GM10266 (cell line): ENCODE measurements at regions not wholly inside any gene's neighbourhood (a gene's known extent, or its start where the extent isn't known, plus 50 kb on each side); places are given as distances from the start of the nearest gene placed in this dataset.

Experiments used
- DNase-seq: peaks from one replicate; pipeline ENCODE4 v3.0.0; 2012; ENCODE audit errors: extremely low spot score
- TF ChIP-seq, protein P1 (sequence below): IDR thresholded peaks from 2 replicates; pipeline ENCODE4 v1.5.1; 2012; ENCODE audit warnings: mild to moderate bottlenecking, low read depth; ENCODE audit not compliant: control insufficient read depth, insufficient read depth; ENCODE audit errors: missing control alignments

DNA sequence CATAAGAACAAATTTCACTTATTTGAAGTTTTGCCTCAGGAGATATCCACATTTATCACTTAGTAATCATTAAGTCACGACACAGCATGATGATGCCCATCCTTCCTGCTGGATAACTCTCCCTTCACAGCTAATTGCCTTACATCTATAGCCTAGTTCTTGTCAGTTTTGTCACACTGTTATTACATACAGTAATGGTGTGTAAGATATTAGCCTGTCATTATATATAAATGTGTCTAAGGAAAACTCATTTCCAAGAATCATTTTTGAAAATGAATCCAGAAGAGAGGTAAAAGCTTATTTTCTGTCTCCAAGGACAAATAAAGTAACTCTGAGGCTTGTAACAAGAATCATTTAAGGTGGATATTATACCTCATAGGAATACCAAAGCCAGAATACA is 193.2 kb upstream of the ARID2 start:
- TF ChIP-seq, protein P1, sequence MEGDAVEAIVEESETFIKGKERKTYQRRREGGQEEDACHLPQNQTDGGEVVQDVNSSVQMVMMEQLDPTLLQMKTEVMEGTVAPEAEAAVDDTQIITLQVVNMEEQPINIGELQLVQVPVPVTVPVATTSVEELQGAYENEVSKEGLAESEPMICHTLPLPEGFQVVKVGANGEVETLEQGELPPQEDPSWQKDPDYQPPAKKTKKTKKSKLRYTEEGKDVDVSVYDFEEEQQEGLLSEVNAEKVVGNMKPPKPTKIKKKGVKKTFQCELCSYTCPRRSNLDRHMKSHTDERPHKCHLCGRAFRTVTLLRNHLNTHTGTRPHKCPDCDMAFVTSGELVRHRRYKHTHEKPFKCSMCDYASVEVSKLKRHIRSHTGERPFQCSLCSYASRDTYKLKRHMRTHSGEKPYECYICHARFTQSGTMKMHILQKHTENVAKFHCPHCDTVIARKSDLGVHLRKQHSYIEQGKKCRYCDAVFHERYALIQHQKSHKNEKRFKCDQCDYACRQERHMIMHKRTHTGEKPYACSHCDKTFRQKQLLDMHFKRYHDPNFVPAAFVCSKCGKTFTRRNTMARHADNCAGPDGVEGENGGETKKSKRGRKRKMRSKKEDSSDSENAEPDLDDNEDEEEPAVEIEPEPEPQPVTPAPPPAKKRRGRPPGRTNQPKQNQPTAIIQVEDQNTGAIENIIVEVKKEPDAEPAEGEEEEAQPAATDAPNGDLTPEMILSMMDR: no peak
- no peak for DNase-seq

DNA sequence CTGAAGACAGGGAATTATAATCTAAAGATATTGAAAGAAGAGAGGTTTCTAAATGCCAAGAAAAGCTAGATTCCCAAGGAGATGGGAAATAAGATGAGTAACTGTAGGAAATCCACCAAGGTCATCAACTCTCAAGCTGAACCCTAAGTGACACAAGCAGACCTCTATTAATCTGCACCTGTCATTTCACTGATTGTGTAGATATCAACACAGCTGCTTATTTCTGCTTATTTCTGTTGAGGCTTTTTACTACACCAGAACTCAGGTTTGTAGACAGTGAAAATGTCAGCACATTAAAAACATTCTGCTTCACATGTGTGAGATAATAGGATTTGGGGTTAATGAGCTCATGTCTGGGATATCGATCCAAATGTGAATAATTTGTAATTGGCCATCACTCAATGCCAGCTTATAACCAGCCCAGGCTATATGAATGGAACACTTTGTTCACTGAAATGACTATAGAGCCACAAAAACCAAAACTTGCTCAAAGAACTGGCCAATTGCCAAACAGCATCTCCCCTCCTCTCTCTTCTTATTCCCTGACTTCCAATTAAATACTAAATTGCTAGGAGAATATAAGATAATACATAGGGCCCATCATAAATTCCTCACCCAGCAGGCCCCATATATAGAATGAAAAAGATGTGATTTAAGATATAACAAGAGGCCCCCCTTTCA is 188.7 kb upstream of the ARID2 start:
- TF ChIP-seq, protein P1: no peak
- no peak for DNase-seq

DNA sequence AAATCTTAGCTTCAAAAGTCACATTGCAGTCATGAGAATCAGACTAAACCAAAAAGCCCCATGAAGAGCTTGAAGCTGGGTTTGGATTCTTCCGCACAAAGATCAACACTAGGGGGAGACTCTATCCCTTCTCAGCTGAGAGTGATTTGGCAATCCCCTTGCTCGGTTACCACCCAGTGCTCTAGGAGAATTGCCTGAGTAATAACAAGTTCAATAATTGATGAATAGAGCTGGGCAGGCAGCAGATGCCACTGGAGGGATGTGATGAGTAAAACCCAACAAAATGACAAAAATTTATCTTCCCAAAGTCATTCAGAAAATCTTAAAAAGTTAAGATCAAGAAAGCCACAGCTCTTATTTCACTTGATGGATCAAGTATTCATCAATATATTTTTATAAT is 185.6 kb upstream of the ARID2 start:
- TF ChIP-seq, protein P1: peak; percentile 65
- DNase-seq: peak; percentile 77

DNA sequence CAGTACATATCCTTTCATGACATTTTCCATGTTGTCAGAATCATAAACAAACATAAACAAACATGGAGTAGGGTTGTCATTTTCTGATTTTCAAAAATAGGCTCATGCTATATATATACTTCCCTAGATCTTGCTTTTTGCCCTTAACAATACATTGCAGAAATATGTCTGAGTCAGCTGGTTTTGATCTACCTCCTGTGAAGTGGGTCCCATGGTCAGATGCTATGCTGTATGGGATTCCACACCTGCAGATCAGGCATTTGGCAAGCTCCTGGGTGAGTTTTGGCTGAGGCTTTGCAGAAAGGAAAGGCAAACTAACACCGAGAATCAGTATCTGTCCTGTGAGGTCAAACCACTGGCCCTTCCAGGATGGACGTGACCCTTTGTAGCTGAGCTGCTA is 183.0 kb upstream of the ARID2 start:
- TF ChIP-seq, protein P1: no peak
- DNase-seq: no peak

DNA sequence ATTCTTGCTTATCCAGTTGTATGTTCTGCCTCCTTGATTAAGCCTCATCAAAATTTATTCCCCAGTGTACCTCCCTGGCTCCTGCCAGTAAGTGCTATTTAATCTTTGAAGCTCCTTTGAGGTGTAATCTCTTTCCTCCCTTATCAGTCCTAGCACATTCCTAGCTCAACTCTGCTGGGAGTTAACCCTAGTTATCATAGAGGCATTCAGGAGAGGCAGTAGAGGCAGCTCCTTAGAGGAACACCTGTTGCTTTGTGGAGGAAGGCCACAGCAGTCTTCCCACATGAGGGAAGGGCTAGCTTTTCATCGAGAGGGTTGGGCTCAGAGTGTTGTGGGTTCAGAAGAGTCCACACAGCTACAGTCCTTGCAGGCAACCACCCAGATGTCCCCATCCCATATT is 182.4 kb upstream of the ARID2 start:
- TF ChIP-seq, protein P1: no peak
- DNase-seq: no peak

DNA sequence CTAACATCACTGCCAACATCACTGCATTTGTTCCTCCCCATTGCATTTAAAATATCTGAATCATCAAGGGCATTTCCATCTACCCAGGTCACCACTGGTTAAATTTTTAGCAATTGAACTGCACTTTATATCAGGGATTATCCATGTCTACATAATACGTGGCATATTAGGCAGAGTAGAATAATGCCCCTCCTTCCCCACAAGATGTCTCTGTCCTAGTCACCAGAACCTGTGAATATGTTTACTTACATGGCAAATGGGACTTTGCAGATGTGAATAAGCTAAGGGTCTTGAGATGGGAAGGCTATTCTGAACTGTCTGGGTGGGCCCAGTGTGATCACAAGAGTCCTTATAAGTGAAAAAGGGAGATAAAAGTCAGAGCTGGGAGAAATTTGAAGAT is 181.7 kb upstream of the ARID2 start:
- DNase-seq: no peak
- TF ChIP-seq, protein P1: peak; percentile 26

DNA sequence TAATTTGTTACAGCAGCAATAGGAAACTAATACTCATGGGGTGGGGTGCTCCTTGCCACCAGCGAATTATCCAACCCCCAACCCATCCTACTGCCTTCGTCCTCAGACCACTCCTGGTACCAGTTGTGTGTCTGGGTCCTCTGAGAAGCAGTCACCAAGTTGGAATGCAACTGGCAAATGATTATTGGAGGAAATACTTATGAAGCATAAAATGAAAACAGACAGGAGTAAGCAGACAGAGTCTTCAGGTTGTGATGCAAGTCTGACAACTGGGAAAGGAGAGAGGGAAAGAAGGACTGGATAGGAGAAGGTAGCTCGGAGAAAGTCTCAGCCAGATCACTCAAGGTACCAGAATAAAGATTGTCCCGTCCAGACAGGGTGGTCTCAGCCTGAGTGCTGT is 181.1 kb upstream of the ARID2 start:
- TF ChIP-seq, protein P1: no peak
- DNase-seq: no peak
